HG02678 (cell line): ENCODE measurements at regions not wholly inside any gene's neighbourhood (a gene's known extent, or its start where the extent isn't known, plus 50 kb on each side); places are given as distances from the start of the nearest gene placed in this dataset.
"Not testable (repeated sequence)": the region's sequence is repeated elsewhere in the genome, so short reads cannot be mapped to it uniquely, and the experiment has no call there.

ENCODE experiments used
- ATAC-seq: cut with Tn5 transposase; IDR thresholded peaks from one replicate; pipeline ENCODE4 v1.9.1; 2021; ENCODE audit warnings: mild to moderate bottlenecking, moderate library complexity; ENCODE audit not compliant: unreplicated experiment

GRCh38 chr5:53733853-53734252, 173.4 kb downstream of the NDUFS4 start:
- no peak for ATAC-seq

DNA sequence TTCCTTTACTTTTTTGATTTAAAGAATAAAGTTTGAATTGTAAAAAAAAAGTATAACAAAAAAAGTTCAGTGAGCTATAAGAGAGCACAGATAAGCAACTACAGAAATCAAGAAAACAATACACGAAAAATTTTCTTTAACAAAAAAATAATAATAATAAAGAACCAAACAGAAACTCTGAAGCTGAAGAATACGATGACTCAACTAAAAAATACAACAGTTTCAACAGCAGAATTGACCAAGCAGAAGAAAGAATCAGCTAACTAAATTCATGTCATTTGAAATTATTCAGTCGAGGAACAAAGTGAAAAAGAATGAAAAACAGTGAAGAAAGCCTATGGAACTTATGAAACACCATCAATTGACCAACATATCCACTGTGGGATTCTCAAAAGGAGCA, 177.7 kb downstream of the NDUFS4 start:
- no peak for ATAC-seq

- ATAC-seq: no peak
These were observed 178.7 kb downstream of the NDUFS4 start for GRCh38 chr5:53739111-53739510.

DNA sequence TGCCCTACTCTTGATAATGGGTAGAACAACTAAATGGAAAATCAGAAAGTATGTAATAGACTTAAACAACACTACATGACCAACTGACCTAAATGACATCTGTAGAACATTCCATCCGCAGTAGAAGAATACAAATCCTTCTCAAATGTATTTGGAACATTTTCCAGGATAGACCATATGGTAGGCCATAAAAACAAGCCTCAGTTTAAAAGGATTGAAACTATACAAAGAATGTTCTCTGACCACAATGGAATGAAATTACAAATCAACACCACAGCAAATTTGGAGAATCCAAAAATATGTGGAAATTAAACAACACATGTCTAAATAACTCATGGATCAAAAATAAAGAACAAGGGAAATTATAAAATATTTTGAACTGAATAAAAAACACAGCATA, 189.2 kb downstream of the NDUFS4 start:
- ATAC-seq: no peak

- ATAC-seq: not testable (repeated sequence)
These were observed 191.8 kb downstream of the NDUFS4 start for GRCh38 chr5:53752282-53752681.

GRCh38 chr5:53766673-53767072, 206.2 kb downstream of the NDUFS4 start:
- ATAC-seq: no peak

- peak; percentile 64 for ATAC-seq
These were observed 217.6 kb downstream of the NDUFS4 start for GRCh38 chr5:53777864-53778618.

GRCh38 chr5:53779541-53779981, 219.1 kb downstream of the NDUFS4 start:
- ATAC-seq: peak; percentile 45

- no peak for ATAC-seq
These were observed 222.2 kb downstream of the NDUFS4 start for GRCh38 chr5:53782620-53783019.

DNA sequence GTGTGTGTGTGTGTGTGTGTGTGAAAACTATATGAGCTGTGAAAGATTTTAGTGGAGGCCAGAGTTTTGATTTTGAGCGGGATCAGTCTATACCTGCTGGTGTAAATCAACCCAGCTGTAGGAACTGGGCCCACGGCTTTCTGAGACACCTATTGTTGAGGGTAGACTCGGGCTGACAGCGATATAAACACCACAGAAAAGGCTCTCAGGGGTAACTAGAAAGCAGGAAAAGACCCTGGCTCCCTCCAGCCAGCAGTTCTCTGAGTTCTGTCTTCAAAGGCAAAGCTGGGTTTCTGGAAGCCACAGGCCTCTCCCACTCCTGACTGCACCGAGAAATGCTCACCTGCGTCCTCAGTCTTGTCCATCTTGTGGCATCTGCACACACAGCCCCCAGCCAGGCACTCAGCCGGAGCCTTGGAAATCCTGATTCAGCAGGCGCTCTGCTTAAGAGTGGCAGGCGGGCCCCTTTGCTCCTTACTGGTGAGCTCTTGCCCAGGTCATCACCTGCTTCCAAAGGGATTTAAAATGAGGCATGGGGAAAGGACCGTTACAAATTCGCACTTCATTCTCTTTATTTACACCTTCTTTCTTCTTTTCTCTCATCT, 223.3 kb downstream of the NDUFS4 start:
- no peak for ATAC-seq

GRCh38 chr5:53784596-53784995, 224.2 kb downstream of the NDUFS4 start:
- no peak for ATAC-seq

GRCh38 chr5:53785924-53786323, 225.5 kb downstream of the NDUFS4 start:
- ATAC-seq: no peak

DNA sequence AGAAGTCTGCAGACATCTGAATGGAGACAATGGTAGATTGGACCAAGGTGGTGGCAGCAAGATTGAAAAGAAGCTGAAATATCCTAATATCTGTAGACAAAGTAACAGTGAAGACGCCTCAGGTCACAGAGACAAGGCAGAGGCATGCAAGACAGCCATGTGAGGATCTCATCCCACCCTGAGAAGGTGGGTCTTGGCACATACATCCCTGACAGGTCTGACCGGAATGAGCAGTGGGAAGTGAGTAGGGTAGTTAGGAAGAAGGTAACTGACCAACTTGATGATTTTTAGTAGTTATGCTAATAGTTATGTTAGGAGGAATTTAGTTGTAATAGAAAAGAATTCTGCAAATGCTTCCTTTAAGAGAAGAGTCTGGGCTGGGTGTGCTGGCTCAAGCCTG, 229.6 kb downstream of the NDUFS4 start:
- no peak for ATAC-seq

DNA sequence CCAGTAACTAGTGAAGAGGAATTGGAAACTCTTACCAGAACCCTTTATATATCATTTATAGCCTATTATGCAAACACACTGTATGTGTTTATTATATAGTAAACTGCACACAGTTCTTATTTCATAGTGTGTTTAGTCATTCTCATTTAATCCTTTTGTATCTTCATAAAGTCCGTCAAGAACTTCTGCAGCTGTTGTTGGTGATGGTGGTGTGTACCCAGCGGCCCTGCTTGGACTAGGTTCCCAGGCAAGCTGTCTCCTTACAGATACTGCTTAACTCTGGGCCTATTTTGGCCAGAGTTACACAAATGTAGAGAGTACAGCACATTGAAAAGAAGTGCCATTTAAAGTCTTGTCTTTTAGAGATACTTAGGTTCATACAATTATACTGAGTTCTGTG, 231.9 kb downstream of the NDUFS4 start:
- no peak for ATAC-seq

DNA sequence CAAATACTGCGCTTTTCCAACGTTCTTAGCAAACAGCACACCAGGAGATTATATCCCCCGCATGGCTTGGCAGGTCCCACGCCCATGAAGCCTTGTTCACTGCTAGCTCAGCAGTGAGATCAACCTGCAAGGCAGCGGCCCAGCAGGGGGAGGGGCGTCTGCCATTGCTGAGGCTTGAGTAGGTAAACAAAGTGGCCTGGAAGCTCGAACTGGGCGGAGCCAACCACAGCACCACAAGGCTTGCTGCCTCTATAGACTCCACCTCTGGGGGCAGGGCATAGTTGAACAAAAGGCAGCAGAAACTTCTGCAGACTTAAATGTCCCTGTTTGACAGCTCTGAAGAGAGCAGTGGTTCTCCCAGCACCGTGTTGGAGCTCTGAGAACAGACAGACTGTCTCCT, 239.2 kb downstream of the NDUFS4 start:
- not testable (repeated sequence) for ATAC-seq

GRCh38 chr5:53808392-53808791, 248.0 kb downstream of the NDUFS4 start:
- ATAC-seq: not testable (repeated sequence)

GRCh38 chr5:53814819-53815218, 254.4 kb downstream of the NDUFS4 start:
- no peak for ATAC-seq

GRCh38 chr5:53815471-53815870, 255.0 kb downstream of the NDUFS4 start:
- no peak for ATAC-seq

GRCh38 chr5:53817183-53817582, 256.7 kb downstream of the NDUFS4 start:
- ATAC-seq: no peak

DNA sequence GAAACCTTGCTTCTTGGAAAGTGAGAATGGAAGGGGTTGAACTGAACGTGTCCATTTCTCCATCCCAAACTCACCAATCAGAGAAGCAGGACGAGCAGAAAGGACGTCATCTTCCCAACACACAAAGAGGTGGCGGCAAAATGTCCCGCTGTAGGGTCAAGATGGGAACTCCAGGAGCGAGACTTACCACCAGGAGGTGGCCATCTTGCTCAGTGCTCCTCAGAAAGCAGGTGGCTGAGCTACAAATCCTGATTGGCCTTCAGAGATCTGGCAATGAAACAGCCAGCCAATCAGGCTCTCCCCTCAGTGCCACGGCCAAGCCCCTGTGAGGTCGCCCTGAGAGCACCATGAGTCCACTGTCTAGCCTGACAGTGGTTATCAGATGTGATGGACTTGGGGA, 259.0 kb downstream of the NDUFS4 start:
- no peak for ATAC-seq

- ATAC-seq: peak; percentile 54
These were observed 259.8 kb downstream of the NDUFS4 start for GRCh38 chr5:53820119-53820801.

DNA sequence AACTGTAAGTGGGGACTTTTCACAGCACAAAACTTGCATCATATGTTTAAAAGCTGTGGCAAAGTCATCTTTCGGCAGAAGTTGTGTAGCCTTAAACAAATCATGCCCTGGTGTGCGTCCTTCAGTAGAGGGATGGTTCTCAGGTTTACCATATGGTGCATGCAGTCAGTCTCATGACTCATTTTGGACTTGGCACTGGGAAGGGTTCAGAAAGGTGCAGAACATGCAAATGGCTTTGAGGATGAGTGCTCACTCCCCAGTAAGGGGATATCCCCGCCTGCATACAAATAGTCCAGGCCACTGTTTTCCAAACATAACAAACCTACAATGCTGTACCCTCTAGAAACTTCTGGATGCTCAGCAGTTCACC, 260.3 kb downstream of the NDUFS4 start:
- ATAC-seq: peak; percentile 91
